Psoas muscle (tissue), 7 donors: ENCODE measurements at regions not wholly inside any gene's neighbourhood (a gene's known extent, or its start where the extent isn't known, plus 50 kb on each side); places are given as distances from the start of the nearest gene placed in this dataset.

Source experiments
- ATAC-seq, 4 donors: fragments of 200-7000 bp; cut with Tn5 transposase; one replicate each; pipeline ENCODE4 v1.9.1; 2020; ENCODE audit warnings: moderate library complexity in 3 of 4, mild to moderate bottlenecking in 2 of 4
- DNase-seq, 2 donors: peaks; one replicate each; pipeline ENCODE4 v3.0.0-alpha.2; 2020
- H3K27ac ChIP-seq: fragments of 200-600 bp; one replicate; pipeline ENCODE4 v1.8.0; 2022
- H3K27me3 ChIP-seq, 3 donors: fragments of 200-600 bp in 1 of 3; one replicate each; pipeline versions ENCODE4 v1.6.1 to v1.8.0; 2013 to 2022; ENCODE audit warnings: low read length in 2 of 3, mild to moderate bottlenecking in 2 of 3, moderate library complexity in 1 of 3; ENCODE audit not compliant: insufficient read depth in 3 of 3
- H3K36me3 ChIP-seq, 2 donors: fragments of 200-600 bp in 1 of 2; one replicate each; pipeline versions ENCODE4 v1.6.1 to v1.8.0; 2013 to 2022; ENCODE audit warnings: low read depth in 1 of 2, mild to moderate bottlenecking in 1 of 2, moderate library complexity in 1 of 2; ENCODE audit not compliant: insufficient read depth in 1 of 2
- H3K4me1 ChIP-seq: fragments of 200-600 bp; one replicate; pipeline ENCODE4 v1.8.0; 2022
- H3K4me3 ChIP-seq: fragments of 200-600 bp; one replicate; pipeline ENCODE4 v1.8.0; 2022; ENCODE audit warnings: mild to moderate bottlenecking
- H3K9me3 ChIP-seq: fragments of 200-600 bp; one replicate; pipeline ENCODE4 v1.8.0; 2022
- WGBS, 3 donors: extraction: QIAGEN DNeasy Blood & Tissue Kit; methylation state at CpG; one replicate each; pipeline versions ENCODE4 v1.1.6 to v1.1.7; 2013; 5-methylcytosine and 5-hydroxymethylcytosine counted together
- intact Hi-C, 2 donors: fragments of 100-400 bp; cut with DNase I; formaldehyde crosslinking; loops; one replicate each; pipeline versions ENCODE4 v1.11.0 to v1.14.2; 2022
- TF ChIP-seq, protein P1 (sequence below): fragments of 200-600 bp; IDR thresholded peaks from one replicate; pipeline ENCODE4 v1.8.0; 2022; ENCODE audit warnings: antibody characterized with exemption
- donor health status: healthy with polysubstance abuse.
- donor health status: DM: no; HTN: no; CAD: no; lungs with moderate emphysema.
- donor health status: Bipolar disorder and iron deficiency.
- donor health status: healthy.
- donor health status: DM: yes; HTN: yes; CAD: no.
- donor health status: DM: no; HTN: no; CAD: no.
- donor health status: DM: yes; HTN: yes; CAD: no.

DNA sequence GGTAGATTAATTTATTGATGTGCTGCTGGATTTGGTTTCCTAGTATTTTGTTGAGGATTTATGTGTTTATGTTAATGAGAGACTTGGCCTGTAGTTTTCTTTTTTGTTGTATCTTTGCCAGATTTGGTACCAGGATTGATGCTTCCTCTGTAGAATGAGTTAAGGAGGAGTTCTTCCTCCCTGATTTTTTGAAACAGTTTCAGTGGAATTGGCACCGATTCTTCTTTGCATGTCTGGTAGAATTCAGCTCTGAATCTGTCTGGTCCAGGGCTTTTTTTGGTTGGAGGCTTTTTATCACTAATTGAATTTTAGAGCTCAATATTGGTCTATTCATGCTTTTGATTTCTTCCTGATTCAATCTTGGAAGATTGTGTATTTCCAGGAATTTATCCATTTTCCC is 174.0 kb upstream of the NDST4 start:
- WGBS, 3 donors = 76 to 85% (median 83%) methylated on average over 1 of the region's 1 CpG
- DNase-seq (no peak), ATAC-seq (no peak)
- TF ChIP-seq, protein P1, sequence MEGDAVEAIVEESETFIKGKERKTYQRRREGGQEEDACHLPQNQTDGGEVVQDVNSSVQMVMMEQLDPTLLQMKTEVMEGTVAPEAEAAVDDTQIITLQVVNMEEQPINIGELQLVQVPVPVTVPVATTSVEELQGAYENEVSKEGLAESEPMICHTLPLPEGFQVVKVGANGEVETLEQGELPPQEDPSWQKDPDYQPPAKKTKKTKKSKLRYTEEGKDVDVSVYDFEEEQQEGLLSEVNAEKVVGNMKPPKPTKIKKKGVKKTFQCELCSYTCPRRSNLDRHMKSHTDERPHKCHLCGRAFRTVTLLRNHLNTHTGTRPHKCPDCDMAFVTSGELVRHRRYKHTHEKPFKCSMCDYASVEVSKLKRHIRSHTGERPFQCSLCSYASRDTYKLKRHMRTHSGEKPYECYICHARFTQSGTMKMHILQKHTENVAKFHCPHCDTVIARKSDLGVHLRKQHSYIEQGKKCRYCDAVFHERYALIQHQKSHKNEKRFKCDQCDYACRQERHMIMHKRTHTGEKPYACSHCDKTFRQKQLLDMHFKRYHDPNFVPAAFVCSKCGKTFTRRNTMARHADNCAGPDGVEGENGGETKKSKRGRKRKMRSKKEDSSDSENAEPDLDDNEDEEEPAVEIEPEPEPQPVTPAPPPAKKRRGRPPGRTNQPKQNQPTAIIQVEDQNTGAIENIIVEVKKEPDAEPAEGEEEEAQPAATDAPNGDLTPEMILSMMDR = no peak
- Histone ChIP-seq H3K4me3 (no peak overlapping the region), H3K27me3 (peaks cover 0 to 2% (median 0%) of the 10 kb centered on the region in 3 donors), H3K27ac (no peak overlapping the region), H3K9me3 (no peaks in the 10 kb centered on the region), H3K4me1 (no peaks in the 10 kb centered on the region), H3K36me3 (no peaks in the 10 kb centered on the region)
- intact Hi-C loops = no loop called here

DNA sequence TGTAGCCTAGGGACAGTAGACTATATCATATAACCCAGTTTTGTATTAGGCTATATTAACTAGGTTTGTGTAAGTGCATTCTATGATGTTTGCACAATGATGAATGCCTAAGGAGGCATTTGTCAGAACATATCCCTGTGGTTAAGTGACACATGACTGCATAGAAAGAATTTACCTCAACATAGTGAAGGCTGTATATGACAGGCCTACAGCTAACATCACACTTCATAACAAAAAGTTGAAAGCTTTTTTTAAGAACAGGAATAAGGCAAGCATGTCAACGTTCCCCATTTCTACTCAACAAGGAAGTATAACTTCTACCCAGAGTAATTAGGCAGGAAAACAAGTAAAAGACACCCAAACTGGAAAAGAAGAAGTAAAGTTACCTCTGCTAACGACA is 165.9 kb upstream of the NDST4 start:
- no peak overlapping the region for H3K4me3 ChIP-seq
- TF ChIP-seq, protein P1 = no peak
- no peak for ATAC-seq
- no peaks in the 10 kb centered on the region for H3K4me1 ChIP-seq
- no peaks in the 10 kb centered on the region for H3K27me3 ChIP-seq
- no peak overlapping the region for H3K27ac ChIP-seq
- intact Hi-C loops = no loop called here
- DNase-seq = no peak
- WGBS, 3 donors = 49 to 66% (median 51%) methylated on average over 2 of the region's 2 CpGs
- H3K9me3 ChIP-seq = no peaks in the 10 kb centered on the region
- H3K36me3 ChIP-seq = no peaks in the 10 kb centered on the region

DNA sequence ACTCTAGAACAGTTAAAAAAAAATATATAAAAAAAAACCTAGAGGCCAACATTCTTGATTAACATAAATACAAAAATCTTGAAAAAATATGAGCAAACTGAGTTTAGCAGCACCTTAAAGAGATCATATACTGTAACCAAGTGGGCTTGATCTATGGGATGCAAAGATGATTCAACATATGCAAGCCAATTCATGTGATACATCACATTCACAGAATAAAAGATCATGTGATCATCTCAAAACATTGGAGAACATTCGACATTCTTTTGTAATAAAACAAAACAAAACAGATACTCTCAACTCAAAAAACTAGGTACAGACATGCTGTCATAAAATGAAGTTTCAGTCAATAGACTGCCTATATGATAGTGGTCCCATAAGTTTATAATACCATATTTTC is 165.4 kb upstream of the NDST4 start:
- intact Hi-C loops = no loop called here
- H3K9me3 ChIP-seq = no peaks in the 10 kb centered on the region
- DNase-seq = no peak
- WGBS, 3 donors = 74 to 89% (median 88%) methylated on average over 1 of the region's 1 CpG
- no peaks in the 10 kb centered on the region for H3K4me1 ChIP-seq
- H3K4me3 ChIP-seq = no peak overlapping the region
- TF ChIP-seq, protein P1 = no peak
- H3K36me3 ChIP-seq = no peaks in the 10 kb centered on the region
- H3K27ac ChIP-seq = no peak overlapping the region
- H3K27me3 ChIP-seq = no peaks in the 10 kb centered on the region
- no peak for ATAC-seq

DNA sequence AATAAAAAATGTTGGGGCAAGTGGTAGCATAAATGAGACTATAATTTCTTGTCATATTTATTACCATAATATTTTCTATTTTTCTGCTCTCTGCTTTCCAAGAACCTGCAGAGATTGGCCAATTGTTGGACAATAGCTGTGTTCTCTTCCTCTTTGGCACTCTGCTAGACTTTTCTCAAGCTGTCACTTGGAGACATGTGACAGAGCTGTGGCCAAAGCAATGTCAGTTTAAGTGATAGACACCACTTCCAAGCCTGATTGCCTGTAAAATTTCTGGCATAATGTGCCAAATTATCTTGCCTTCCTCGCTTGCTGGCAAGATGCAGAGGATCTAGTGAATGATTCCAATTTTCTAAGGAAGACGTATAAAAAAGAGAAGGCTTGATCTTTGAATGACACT is 162.2 kb upstream of the NDST4 start:
- no peak overlapping the region for H3K4me3 ChIP-seq
- no peaks in the 10 kb centered on the region for H3K4me1 ChIP-seq
- intact Hi-C loops = no loop called here
- no peaks in the 10 kb centered on the region for H3K9me3 ChIP-seq
- no peaks in the 10 kb centered on the region for H3K36me3 ChIP-seq
- ATAC-seq (no peak), DNase-seq (no peak)
- H3K27ac ChIP-seq = no peak overlapping the region
- TF ChIP-seq, protein P1 = no peak
- WGBS, 3 donors = 29 to 52% (median 42%) methylated on average over 2 of the region's 2 CpGs
- H3K27me3 ChIP-seq = no peaks in the 10 kb centered on the region

DNA sequence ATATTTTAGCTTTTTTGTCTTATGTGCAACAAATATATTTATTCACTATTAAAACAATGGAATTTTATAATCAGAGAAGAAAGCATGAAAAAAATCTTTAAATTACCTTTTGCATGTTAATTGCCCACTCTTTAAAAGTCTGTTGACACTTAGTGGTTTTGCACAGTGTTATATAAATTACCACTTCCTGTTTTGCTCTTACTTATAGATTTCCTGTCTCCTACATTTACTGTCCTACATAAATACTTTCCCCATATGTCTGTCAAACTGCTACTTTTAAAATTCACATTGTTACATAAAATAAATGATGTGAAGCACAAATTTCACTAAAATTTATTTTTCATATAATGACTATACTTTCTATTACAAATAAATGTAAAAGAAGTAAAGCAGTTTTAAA is 161.1 kb upstream of the NDST4 start:
- Histone ChIP-seq H3K4me1 (no peaks in the 10 kb centered on the region), H3K36me3 (no peaks in the 10 kb centered on the region), H3K27me3 (no peaks in the 10 kb centered on the region), H3K4me3 (no peak overlapping the region), H3K27ac (no peak overlapping the region), H3K9me3 (no peaks in the 10 kb centered on the region)
- intact Hi-C loops = no loop called here
- TF ChIP-seq, protein P1 = no peak
- no peak for ATAC-seq
- no peak for DNase-seq
